UCSD-AML1 (cell line): ENCODE measurements at regions not wholly inside any gene's neighbourhood (a gene's known extent, or its start where the extent isn't known, plus 50 kb on each side); places are given as distances from the start of the nearest gene placed in this dataset.

Source experiments
- DNase-seq: peaks from one replicate; lab custom pipeline; 2025; ENCODE audit not compliant: unreplicated experiment; lab: John Stamatoyannopoulos, UW

GRCh38 chr14:56494167-56494566 lies 85.4 kb upstream of the TMEM260 start:
- no peak for DNase-seq

DNA sequence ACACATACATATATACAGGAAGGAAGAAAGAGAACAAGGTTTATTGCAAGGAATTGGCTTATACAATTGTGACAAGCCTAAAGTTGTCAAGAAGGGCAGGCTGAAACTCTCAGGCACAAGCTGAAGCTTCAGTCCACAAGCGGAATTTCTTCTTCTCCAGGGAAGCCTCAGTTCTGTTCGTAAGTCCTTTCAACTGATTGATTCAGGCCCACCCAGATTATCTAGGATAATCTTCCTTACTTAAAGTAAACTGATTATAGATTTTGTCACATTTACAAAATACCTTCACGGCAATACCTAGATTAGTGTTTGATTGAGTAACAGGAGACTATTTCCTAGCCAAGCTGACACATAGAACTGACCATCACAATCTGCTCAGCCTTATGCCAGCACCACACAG lies 81.5 kb upstream of the TMEM260 start:
- no peak for DNase-seq

DNA sequence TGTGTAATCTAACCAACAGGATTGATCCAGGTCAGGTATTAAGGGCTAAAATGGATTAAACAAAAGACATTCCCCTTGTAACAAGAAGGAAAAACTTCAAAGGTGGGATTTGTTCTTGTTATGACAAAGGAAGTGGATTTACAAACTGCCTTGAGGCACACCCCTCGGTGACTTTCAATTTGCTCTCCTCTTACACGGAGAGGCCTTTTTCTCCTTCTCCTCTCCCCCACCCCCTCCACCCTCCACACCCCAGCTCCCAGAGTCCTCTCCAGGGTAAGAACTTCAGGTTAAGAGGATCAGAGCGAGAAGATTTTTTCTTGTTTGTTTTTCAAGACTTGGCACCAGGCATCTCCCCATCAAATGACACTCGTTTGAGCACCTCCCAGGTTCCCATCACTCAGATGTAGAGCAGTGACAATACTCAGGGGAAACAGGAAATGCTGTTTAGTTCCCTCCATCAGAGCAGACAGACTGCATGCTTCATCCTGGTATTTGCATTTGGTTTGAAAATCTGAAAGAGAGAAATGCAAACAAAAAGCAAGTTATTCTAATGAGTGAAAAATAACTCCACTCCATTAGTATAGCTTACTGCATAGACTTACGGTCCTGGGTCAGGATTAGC lies 77.6 kb upstream of the TMEM260 start:
- DNase-seq = no peak

DNA sequence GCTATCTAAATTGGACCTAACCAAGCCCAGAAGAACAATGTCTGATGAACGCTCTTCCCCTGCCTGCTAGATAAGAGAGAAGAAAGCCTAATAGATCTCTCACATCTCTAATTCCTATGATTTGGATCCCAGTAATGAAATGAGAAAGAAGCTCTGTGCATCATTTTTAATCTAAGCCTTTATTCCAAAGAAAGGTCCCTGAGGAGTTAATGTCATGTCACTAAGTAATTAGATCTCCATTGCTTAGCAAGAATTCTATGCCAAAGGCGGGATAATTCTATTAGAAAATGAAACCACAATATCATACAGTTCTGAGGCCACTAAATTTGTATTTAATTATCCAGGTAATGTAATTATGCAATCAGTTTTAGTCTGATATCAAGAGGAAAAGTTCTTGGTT lies 74.2 kb upstream of the TMEM260 start:
- no peak for DNase-seq

DNA sequence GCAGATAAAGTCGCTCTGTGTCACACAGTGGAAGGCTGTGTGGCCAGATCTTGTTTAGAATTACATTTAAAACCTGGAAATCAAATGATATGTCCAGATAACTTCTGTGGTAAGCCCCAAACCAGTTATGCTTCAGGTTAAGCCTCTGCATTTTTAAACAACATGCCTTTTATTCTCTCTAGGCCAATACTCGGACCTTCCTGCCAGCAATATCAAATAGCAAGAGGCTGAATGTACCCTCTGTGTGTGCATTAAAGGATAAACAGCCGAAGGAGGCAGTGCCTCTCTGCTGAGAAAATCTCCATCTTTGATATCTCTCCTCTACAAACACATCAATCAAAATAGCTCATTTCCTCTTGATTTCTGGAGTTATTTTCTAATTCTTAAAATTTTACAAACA lies 67.1 kb upstream of the TMEM260 start:
- no peak for DNase-seq

DNA sequence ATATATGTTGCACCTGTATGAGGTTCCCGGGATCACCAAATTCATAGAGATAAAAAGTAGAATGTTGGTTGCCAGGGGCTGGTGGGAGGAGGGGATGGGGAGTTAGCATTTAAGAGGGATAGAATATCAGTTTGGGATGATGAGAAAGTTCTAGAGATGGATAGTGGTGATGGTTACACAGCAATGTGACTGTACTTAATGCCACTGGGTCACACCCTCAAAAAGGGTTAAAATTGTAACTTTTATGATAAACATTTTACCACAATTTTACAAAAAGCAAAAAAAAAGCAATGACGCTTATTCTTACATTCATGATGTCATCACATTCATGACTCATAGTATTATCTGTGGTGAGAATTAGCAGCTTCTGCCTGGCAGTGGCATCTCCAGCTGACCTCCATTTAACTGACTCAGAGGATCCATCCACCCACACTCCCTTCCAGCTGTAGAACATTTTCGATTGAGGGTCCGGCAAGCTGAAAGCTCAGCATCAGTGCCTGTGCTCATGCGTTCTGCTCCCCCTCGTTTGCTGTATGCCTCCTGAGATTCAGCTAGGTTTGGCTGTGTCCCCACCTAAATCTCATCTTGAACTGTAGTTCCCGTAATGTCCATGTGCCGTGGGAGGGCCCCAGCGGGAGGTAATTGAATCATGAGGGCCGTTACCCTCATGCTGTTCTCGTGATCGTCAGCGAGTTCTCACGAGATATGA lies 64.8 kb upstream of the TMEM260 start:
- DNase-seq = no peak

GRCh38 chr14:56515739-56516138 lies 63.9 kb upstream of the TMEM260 start:
- DNase-seq = no peak

- no peak for DNase-seq
These were observed 57.2 kb upstream of the TMEM260 start for GRCh38 chr14:56522403-56522802.

DNA sequence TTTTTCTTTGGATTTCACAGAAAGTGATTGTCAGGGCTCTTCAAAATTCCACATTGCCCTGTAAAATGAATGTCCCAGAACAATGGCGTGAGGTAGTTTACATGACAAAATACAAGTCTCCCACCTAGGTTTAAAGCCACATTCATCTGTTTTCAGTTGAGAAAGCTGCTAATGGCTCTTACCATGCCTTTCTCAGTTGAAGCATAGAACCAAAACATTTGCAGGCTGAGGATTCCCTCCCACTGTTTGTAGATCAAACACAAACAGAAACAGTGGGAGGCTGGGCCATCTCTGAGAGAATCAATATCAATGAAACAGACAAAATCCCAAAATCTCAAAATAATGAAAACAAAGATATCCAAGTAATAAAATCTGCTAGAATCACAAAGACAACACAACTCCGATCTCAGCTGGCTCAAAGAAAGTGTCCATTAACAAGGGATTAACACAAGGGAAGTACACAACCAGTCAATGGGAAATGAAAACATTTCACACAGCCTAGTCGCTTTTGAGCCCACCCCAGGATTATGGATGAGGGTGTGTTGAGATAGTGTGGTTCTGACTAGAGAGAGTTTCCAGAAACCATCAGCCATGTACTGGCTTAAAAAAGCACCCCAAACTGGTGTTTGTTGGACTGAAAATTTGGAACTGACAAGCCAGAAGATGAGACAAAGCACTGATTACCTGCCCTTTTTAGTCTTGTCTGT lies 54.5 kb upstream of the TMEM260 start:
- no peak for DNase-seq

DNA sequence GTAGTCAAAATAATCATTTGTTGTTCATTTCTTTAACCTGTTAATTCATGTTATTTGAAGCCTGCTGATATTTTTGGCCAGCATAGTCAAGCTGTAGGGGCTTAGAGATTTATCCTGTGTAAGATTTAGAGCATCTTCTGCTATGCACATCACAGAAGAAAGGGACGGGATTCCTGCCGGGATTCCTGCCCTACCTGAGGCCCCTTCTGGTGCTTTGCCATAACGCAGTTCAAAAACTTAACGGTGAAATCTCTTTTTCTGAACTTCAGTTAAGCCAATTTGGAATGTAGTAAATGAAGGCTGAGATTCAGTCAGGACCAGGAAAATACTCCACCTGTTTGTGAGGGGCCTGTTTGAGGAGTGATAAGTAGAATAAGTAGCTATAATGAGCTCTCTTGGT lies 50.7 kb upstream of the TMEM260 start:
- DNase-seq = no peak
